Neuronal stem cell (in vitro differentiated cells): ENCODE measurements at regions not wholly inside any gene's neighbourhood (a gene's known extent, or its start where the extent isn't known, plus 50 kb on each side); places are given as distances from the start of the nearest gene placed in this dataset.

Source experiments
- DNase-seq: peaks from one replicate; pipeline ENCODE4 v3.0.0-alpha.2; 2013; ENCODE audit warnings: low spot score
- H2AFZ ChIP-seq: one replicate; pipeline ENCODE4 v1.6.1; 2013; ENCODE audit warnings: mild to moderate bottlenecking, low read length, inconsistent platforms
- H2AK5ac ChIP-seq: 2 replicates; pipeline ENCODE4 v1.6.1; 2013; ENCODE audit warnings: low read depth, mild to moderate bottlenecking, inconsistent platforms, low read length, moderate library complexity, mixed read lengths
- H2BK120ac ChIP-seq: 2 replicates; pipeline ENCODE4 v1.6.1; 2013; ENCODE audit warnings: low read depth, mild to moderate bottlenecking, inconsistent platforms, low read length, moderate library complexity, mixed read lengths
- H2BK12ac ChIP-seq: one replicate; pipeline ENCODE4 v1.6.1; 2013; ENCODE audit warnings: low read length, inconsistent platforms
- H2BK15ac ChIP-seq: 2 replicates; pipeline ENCODE4 v1.6.1; 2013; ENCODE audit warnings: mild to moderate bottlenecking, low read length, inconsistent platforms, mixed read lengths
- H2BK5ac ChIP-seq: one replicate; pipeline ENCODE4 v1.6.1; 2013; ENCODE audit warnings: inconsistent platforms, mild to moderate bottlenecking, low read length, moderate library complexity
- H3K14ac ChIP-seq: one replicate; pipeline ENCODE4 v1.6.1; 2013; ENCODE audit warnings: low read length, inconsistent platforms
- H3K18ac ChIP-seq: 2 replicates; pipeline ENCODE4 v1.6.1; 2013; ENCODE audit warnings: low read length, inconsistent platforms
- H3K23ac ChIP-seq: 2 replicates; pipeline ENCODE4 v1.6.1; 2013; ENCODE audit warnings: low read depth, mild to moderate bottlenecking, mixed read lengths, low read length, inconsistent platforms; ENCODE audit not compliant: poor library complexity
- H3K27ac ChIP-seq: replicated peaks from 3 replicates; pipeline ENCODE4 v1.5.1; 2013; ENCODE audit warnings: low read length, inconsistent platforms
- H3K27me3 ChIP-seq, 3 experiments: 2 replicates each; pipeline ENCODE4 v1.6.1; 2013; ENCODE audit warnings: low read length in 3 of 3, mild to moderate bottlenecking in 2 of 3, inconsistent platforms in 1 of 3, low read depth in 1 of 3, mixed read lengths in 1 of 3, moderate library complexity in 1 of 3; ENCODE audit not compliant: control insufficient read depth in 3 of 3, insufficient read depth in 3 of 3
- H3K36me3 ChIP-seq, 2 donors: replicated peaks in 1 of 2; 2 replicates each; pipeline ENCODE4 v1.6.1; 2013; ENCODE audit warnings: low read length in 2 of 2; ENCODE audit not compliant: control insufficient read depth in 2 of 2, insufficient read depth in 2 of 2
- H3K4ac ChIP-seq: 2 replicates; pipeline ENCODE4 v1.6.1; 2013; ENCODE audit warnings: inconsistent platforms, mild to moderate bottlenecking, low read length, moderate library complexity
- H3K4me1 ChIP-seq, 2 donors: 1 replicate in 1 of 2; 2 replicates in 1 of 2; pipeline ENCODE4 v1.6.1; 2013; ENCODE audit warnings: low read length in 2 of 2, low read depth in 1 of 2; ENCODE audit not compliant: control insufficient read depth in 2 of 2, insufficient read depth in 1 of 2
- H3K4me2 ChIP-seq: one replicate; pipeline ENCODE4 v1.6.1; 2013; ENCODE audit warnings: mild to moderate bottlenecking, low read length, inconsistent platforms; ENCODE audit not compliant: insufficient read depth, poor library complexity, severe bottlenecking
- H3K4me3 ChIP-seq, 2 donors: 2 replicates each; pipeline ENCODE4 v1.5.1; 2013; ENCODE audit warnings: low read length in 2 of 2, mild to moderate bottlenecking in 2 of 2, inconsistent platforms in 1 of 2, moderate library complexity in 1 of 2
- H3K79me1 ChIP-seq: one replicate; pipeline ENCODE4 v1.6.1; 2013; ENCODE audit warnings: low read depth, mild to moderate bottlenecking, inconsistent platforms, low read length, moderate library complexity
- H3K9ac ChIP-seq: one replicate; pipeline ENCODE4 v1.6.1; 2013; ENCODE audit warnings: mild to moderate bottlenecking, low read depth, low read length, inconsistent platforms; ENCODE audit not compliant: poor library complexity
- H3K9me3 ChIP-seq, 2 donors: replicated peaks in 1 of 2; 2 replicates each; pipeline versions ENCODE3 to v1.6.1; 2013; ENCODE audit warnings: low read length in 2 of 2, mild to moderate bottlenecking in 2 of 2, inconsistent platforms in 1 of 2, low read depth in 1 of 2, mixed read lengths in 1 of 2, moderate library complexity in 1 of 2; ENCODE audit not compliant: control insufficient read depth in 2 of 2, insufficient read depth in 1 of 2
- H4K8ac ChIP-seq: one replicate; pipeline ENCODE4 v1.6.1; 2013; ENCODE audit warnings: low read depth, mild to moderate bottlenecking, inconsistent platforms, low read length, moderate library complexity
- H4K91ac ChIP-seq: one replicate; pipeline ENCODE4 v1.6.1; 2013; ENCODE audit warnings: low read length, low read depth, mild to moderate bottlenecking, inconsistent platforms; ENCODE audit not compliant: poor library complexity
- WGBS, 2 donors: extraction: QIAGEN DNeasy Blood & Tissue Kit; methylation state at CpG; one replicate each; pipeline ENCODE4 v1.1.7; 2013; ENCODE audit warnings: missing lambda C conversion rate in 2 of 2, mixed read lengths in 1 of 2; ENCODE audit not compliant: insufficient read length in 2 of 2, insufficient replicate concordance in 1 of 2; ENCODE audit errors: extremely low coverage in 2 of 2; 5-methylcytosine and 5-hydroxymethylcytosine counted together

GRCh38 chr5:28483327-28484025 lies 1445.1 kb upstream of the CDH9 start:
- Histone ChIP-seq H3K4me3 (no peak overlapping the region), H2BK120ac (no peak overlapping the region), H3K79me1 (no peaks in the 10 kb centered on the region), H4K91ac (no peak overlapping the region), H2AK5ac (no peak overlapping the region), H3K27me3 (no peaks in the 10 kb centered on the region), H3K4me2 (no peak overlapping the region), H2BK5ac (no peak overlapping the region), H3K4ac (no peak overlapping the region), H2BK15ac (no peak overlapping the region), H3K23ac (no peak overlapping the region), H3K14ac (no peak overlapping the region), H4K8ac (no peak overlapping the region), H3K18ac (no peak overlapping the region), H3K9me3 (no peaks in the 10 kb centered on the region), H2BK12ac (no peak overlapping the region), H2AFZ (peak overlapping the region; percentile 73), H3K9ac (no peak overlapping the region), H3K27ac (no peak overlapping the region), H3K36me3 (no peaks in the 10 kb centered on the region), H3K4me1 (no peaks in the 10 kb centered on the region)
- no CpG with 5 or more reads among the region's 21 CpGs for WGBS, 2 donors
- no peak for DNase-seq

DNA sequence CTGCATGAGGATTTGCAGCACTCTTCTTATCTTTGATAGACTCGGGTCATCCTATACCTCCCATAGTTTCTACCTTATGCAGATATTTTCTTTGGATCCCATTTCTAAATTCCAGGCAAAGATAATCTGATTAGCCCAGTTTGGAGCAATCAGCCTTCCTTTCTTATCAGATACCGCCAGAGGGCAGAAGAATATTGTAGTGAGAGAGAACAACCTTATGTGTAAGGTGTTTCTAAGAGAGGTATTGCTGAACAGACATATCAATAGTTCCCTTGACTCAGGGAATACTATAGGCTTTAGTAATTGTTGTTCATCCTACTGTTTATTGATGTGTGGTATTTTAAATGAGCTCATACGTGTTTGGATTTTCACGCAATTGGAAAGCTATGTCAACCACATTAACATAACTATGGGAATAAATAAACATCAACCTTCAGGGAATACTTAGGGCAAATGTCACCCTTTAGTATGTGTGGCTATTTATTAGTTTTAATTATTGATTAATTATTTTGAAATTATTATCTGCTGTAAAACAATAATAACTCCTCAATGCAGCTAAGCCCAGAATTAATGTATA lies 1435.2 kb upstream of the CDH9 start:
- Histone ChIP-seq H2BK15ac (no peak overlapping the region), H3K9me3 (no peaks in the 10 kb centered on the region), H3K27ac (no peak overlapping the region), H3K9ac (no peak overlapping the region), H2AFZ (no peak overlapping the region), H2AK5ac (no peak overlapping the region), H3K4me1 (no peaks in the 10 kb centered on the region), H2BK5ac (no peak overlapping the region), H4K91ac (no peak overlapping the region), H3K79me1 (no peaks in the 10 kb centered on the region), H3K4me3 (no peak overlapping the region), H2BK12ac (no peak overlapping the region), H3K36me3 (no peaks in the 10 kb centered on the region), H3K4ac (no peak overlapping the region), H3K23ac (no peak overlapping the region), H2BK120ac (no peak overlapping the region), H3K14ac (no peak overlapping the region), H4K8ac (no peak overlapping the region), H3K4me2 (no peak overlapping the region), H3K18ac (no peak overlapping the region), H3K27me3 (no peaks in the 10 kb centered on the region)
- peak; percentile 6 for DNase-seq
- WGBS, 2 donors: no CpG with 5 or more reads among the region's 4 CpGs

DNA sequence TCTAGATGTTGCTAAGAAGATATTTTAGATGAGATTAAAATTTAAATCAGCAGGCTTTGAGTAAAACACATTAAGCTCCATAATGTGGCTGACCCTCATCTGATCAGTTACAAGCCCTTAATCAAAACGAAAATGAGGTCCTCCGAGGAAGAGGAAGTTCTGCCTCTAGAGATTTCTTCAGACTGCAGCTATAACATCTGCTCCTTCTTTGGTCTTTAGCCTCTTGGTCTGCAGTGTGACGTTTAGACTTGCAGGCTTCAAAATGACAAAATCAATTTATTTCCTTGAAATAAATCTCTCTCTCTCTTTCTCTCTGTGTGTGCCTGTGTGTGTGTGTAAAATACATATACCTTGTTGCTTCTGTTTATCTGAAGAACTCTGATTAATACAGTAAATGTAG lies 1429.8 kb upstream of the CDH9 start:
- H2BK5ac ChIP-seq: no peak overlapping the region
- no peak overlapping the region for H3K27ac ChIP-seq
- no peak overlapping the region for H3K23ac ChIP-seq
- no peak overlapping the region for H3K4me3 ChIP-seq
- H3K4me2 ChIP-seq: no peak overlapping the region
- no peaks in the 10 kb centered on the region for H3K36me3 ChIP-seq
- H3K4ac ChIP-seq: no peak overlapping the region
- H2AK5ac ChIP-seq: no peak overlapping the region
- no peaks in the 10 kb centered on the region for H3K27me3 ChIP-seq
- no peak overlapping the region for H3K9ac ChIP-seq
- no peak overlapping the region for H4K91ac ChIP-seq
- DNase-seq: no peak
- H3K9me3 ChIP-seq: no peaks in the 10 kb centered on the region
- H3K4me1 ChIP-seq: peaks cover 0 to 2% of the 10 kb centered on the region in 2 donors
- no peak overlapping the region for H3K18ac ChIP-seq
- H2BK15ac ChIP-seq: no peak overlapping the region
- H4K8ac ChIP-seq: no peak overlapping the region
- H2AFZ ChIP-seq: peak overlapping the region; percentile 72
- H2BK12ac ChIP-seq: no peak overlapping the region
- H3K79me1 ChIP-seq: no peaks in the 10 kb centered on the region
- no peak overlapping the region for H3K14ac ChIP-seq
- H2BK120ac ChIP-seq: no peak overlapping the region
- WGBS, 2 donors: no CpG with 5 or more reads among the region's 3 CpGs

DNA sequence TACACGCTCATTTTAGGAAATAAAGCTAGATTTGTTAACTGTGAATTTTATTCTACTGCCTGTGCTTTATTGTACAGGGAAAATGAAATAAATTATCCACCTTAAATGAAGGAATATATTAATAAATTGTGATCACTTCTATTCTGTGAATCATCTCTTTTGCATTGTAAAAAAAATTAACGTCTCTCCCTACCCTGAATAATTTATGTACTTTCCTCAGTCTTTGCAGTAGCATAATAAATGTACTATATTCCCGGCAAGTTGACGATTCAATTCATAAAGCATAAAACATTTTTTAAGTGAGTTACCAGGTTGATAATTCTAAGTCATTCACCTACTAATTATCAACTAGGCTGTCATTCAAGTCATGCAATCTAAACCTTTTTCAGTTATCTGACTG lies 1425.3 kb upstream of the CDH9 start:
- DNase-seq: no peak
- H4K8ac ChIP-seq: no peak overlapping the region
- no peak overlapping the region for H3K18ac ChIP-seq
- no peaks in the 10 kb centered on the region for H3K9me3 ChIP-seq
- no peak overlapping the region for H2BK12ac ChIP-seq
- H2BK5ac ChIP-seq: no peak overlapping the region
- H3K4me2 ChIP-seq: no peak overlapping the region
- WGBS, 2 donors: no CpG with 5 or more reads among the region's 4 CpGs
- H3K27me3 ChIP-seq: no peaks in the 10 kb centered on the region
- no peak overlapping the region for H3K27ac ChIP-seq
- no peak overlapping the region for H3K14ac ChIP-seq
- H2BK15ac ChIP-seq: no peak overlapping the region
- no peak overlapping the region for H4K91ac ChIP-seq
- H2AFZ ChIP-seq: no peak overlapping the region
- no peaks in the 10 kb centered on the region for H3K36me3 ChIP-seq
- peaks cover 0 to 2% of the 10 kb centered on the region in 2 donors for H3K4me1 ChIP-seq
- H3K9ac ChIP-seq: no peak overlapping the region
- H3K4me3 ChIP-seq: no peak overlapping the region
- H2BK120ac ChIP-seq: no peak overlapping the region
- no peak overlapping the region for H3K23ac ChIP-seq
- H3K4ac ChIP-seq: no peak overlapping the region
- H3K79me1 ChIP-seq: no peaks in the 10 kb centered on the region
- H2AK5ac ChIP-seq: no peak overlapping the region
